GM23248 (cell line): ENCODE measurements at regions not wholly inside any gene's neighbourhood (a gene's known extent, or its start where the extent isn't known, plus 50 kb on each side); places are given as distances from the start of the nearest gene placed in this dataset.
"Not testable (repeated sequence)": the region's sequence is repeated elsewhere in the genome, so short reads cannot be mapped to it uniquely, and the experiment has no call there.

Experiments
- EZH2 ChIP-seq: fragments of 200-600 bp; sonication (generic); IDR thresholded peaks from 2 replicates; pipeline ENCODE4 v1.6.1; 2018; ENCODE audit warnings: antibody characterized with exemption, mild to moderate bottlenecking; ENCODE audit not compliant: insufficient read depth, poor library complexity, severe bottlenecking
- EZH2phosphoT487 ChIP-seq: fragments of 200-600 bp; sonication (generic); IDR thresholded peaks from 2 replicates; pipeline ENCODE4 v1.6.1; 2018; ENCODE audit warnings: antibody characterized with exemption, moderate library complexity, mild to moderate bottlenecking, low read depth; ENCODE audit not compliant: insufficient read depth

DNA sequence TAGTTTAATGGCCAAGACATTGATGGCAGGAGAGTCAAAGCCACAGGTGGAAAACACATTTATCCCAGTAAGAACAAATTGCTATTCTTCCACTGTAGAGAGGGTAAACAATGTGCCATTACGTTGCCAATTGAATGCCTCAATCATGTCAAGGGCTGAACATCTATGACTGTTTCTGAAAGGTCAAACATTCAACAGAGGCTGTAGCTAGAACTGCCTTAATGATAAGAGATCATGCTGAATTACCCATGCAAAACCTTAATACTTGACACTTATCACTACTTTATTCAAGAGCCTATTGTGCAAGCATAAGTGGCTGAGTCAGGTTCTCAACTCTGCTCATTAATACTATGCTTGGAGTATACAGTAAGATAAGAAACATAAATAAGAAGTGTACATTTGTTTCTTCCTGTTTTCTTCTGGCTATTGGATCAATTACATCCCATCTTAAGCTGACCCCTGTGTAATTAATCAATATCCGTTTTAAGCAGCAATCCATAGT lies 409.5 kb downstream of the OR4F29 start:
- not testable (repeated sequence) for TF ChIP-seq EZH2, EZH2phosphoT487
